PC-9 (cell line): ENCODE measurements at regions not wholly inside any gene's neighbourhood (a gene's known extent, or its start where the extent isn't known, plus 50 kb on each side); places are given as distances from the start of the nearest gene placed in this dataset.
"Not testable (repeated sequence)": the region's sequence is repeated elsewhere in the genome, so short reads cannot be mapped to it uniquely, and the experiment has no call there.

ENCODE experiments used
- BruUV-seq: library from RNA; stranded (reverse); fragments of 400-500 nt; replicated peaks from 2 replicates; lab custom pipeline; 2021; lab: Mats Ljungman, UMichigan
- CTCF ChIA-PET: fragments of 300-600 bp; sonication (Branson Sonifier 250); formaldehyde crosslinking; loops from one replicate; lab custom pipeline; 2022; ENCODE audit warnings: antibody characterized with exemption; lab: Charles Lee
- POLR2A ChIA-PET: fragments of 300-600 bp; sonication (Branson Sonifier 250); formaldehyde crosslinking; loops from one replicate; lab custom pipeline; 2022; ENCODE audit warnings: antibody characterized with exemption; ENCODE audit not compliant: unreplicated experiment; lab: Charles Lee
- DNase-seq, 2 experiments: peaks; one replicate each; pipeline versions ENCODE4 v3.0.0 to v3.0.0-alpha.2; 2015 to 2022; ENCODE audit warnings: mixed read lengths in 1 of 2
- H2AFZ ChIP-seq: fragments of 200-600 bp; sonication (generic); 2 replicates; pipeline ENCODE4 v1.8.1; 2017; ENCODE audit warnings: antibody characterized with exemption
- H3F3A ChIP-seq: fragments of 200-600 bp; sonication (generic); 2 replicates; pipeline ENCODE4 v1.8.1; 2017; ENCODE audit warnings: antibody characterized with exemption, mild to moderate bottlenecking, low read depth; ENCODE audit not compliant: insufficient read depth
- H3K27ac ChIP-seq: fragments of 200-600 bp; sonication (generic); 2 replicates; pipeline ENCODE4 v1.6.1; 2016; ENCODE audit warnings: mixed run types
- H3K27me3 ChIP-seq: fragments of 200-600 bp; sonication (generic); 2 replicates; pipeline ENCODE4 v1.6.1; 2016; ENCODE audit warnings: low read depth, mixed run types; ENCODE audit not compliant: insufficient read depth
- H3K36me3 ChIP-seq: fragments of 200-600 bp; sonication (generic); 2 replicates; pipeline ENCODE4 v1.6.1; 2016; ENCODE audit warnings: low read depth, mixed run types
- H3K4me1 ChIP-seq: fragments of 200-600 bp; sonication (generic); replicated peaks from 2 replicates; pipeline ENCODE4 v1.6.1; 2016; ENCODE audit warnings: mixed run types; ENCODE audit not compliant: insufficient read depth
- H3K4me2 ChIP-seq: fragments of 200-600 bp; sonication (generic); 2 replicates; pipeline ENCODE4 v1.6.1; 2017; ENCODE audit warnings: mixed run types
- H3K4me3 ChIP-seq: fragments of 200-600 bp; sonication (generic); 2 replicates; pipeline ENCODE4 v1.6.1; 2016; ENCODE audit warnings: mixed run types
- H3K79me2 ChIP-seq: fragments of 200-600 bp; sonication (generic); 2 replicates; pipeline ENCODE4 v1.6.1; 2017; ENCODE audit warnings: low read depth, mixed run types
- H3K9me2 ChIP-seq: fragments of 200-600 bp; sonication (generic); 2 replicates; pipeline ENCODE4 v1.8.1; 2017; ENCODE audit warnings: mild to moderate bottlenecking; ENCODE audit not compliant: insufficient read depth
- H3K9me3 ChIP-seq: fragments of 200-600 bp; sonication (generic); 2 replicates; pipeline ENCODE4 v1.8.1; 2016; ENCODE audit warnings: low read depth; ENCODE audit not compliant: insufficient read depth
- H4K20me1 ChIP-seq: fragments of 200-600 bp; sonication (generic); 2 replicates; pipeline ENCODE4 v1.8.1; 2017; ENCODE audit not compliant: insufficient read depth
- EZH2 ChIP-seq: fragments of 200-600 bp; sonication (generic); IDR thresholded peaks from 2 replicates; pipeline ENCODE4 v1.8.0; 2017; ENCODE audit warnings: antibody characterized with exemption, low read depth
- intact Hi-C: fragments of 100-400 bp; cut with micrococcal nuclease; formaldehyde crosslinking; loops from one replicate; pipeline ENCODE4 v1.10.0; 2022; ENCODE audit not compliant: unreplicated experiment
- TF ChIP-seq, protein P1 (sequence below): fragments of 200-600 bp; sonication (generic); conservative IDR thresholded peaks from 2 replicates; pipeline ENCODE4 v1.6.1; 2017; ENCODE audit warnings: mixed run types, antibody characterized with exemption, mild to moderate bottlenecking, moderate library complexity

GRCh38 chr3:178949896-178950295, 121.7 kb downstream of the ZMAT3 start:
- DNase-seq: no peak
- ChIA-PET POLR2A (no interaction called here), CTCF (interaction anchor here (0.5 kb wide), 1 partner anchor 23 kb away, joined by 3 read pairs; no protein-coding TSS in a partner anchor)
- no peaks in the 10 kb centered on the region for H4K20me1 ChIP-seq
- no peaks in the 10 kb centered on the region for H3F3A ChIP-seq
- no peak overlapping the region for H3K4me2 ChIP-seq
- no peaks in the 10 kb centered on the region for H3K36me3 ChIP-seq
- no peaks in the 10 kb centered on the region for H3K79me2 ChIP-seq
- H3K4me1 ChIP-seq: no peaks in the 10 kb centered on the region
- H3K4me3 ChIP-seq: no peak overlapping the region
- TF ChIP-seq, protein P1, sequence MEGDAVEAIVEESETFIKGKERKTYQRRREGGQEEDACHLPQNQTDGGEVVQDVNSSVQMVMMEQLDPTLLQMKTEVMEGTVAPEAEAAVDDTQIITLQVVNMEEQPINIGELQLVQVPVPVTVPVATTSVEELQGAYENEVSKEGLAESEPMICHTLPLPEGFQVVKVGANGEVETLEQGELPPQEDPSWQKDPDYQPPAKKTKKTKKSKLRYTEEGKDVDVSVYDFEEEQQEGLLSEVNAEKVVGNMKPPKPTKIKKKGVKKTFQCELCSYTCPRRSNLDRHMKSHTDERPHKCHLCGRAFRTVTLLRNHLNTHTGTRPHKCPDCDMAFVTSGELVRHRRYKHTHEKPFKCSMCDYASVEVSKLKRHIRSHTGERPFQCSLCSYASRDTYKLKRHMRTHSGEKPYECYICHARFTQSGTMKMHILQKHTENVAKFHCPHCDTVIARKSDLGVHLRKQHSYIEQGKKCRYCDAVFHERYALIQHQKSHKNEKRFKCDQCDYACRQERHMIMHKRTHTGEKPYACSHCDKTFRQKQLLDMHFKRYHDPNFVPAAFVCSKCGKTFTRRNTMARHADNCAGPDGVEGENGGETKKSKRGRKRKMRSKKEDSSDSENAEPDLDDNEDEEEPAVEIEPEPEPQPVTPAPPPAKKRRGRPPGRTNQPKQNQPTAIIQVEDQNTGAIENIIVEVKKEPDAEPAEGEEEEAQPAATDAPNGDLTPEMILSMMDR: no peak
- TF ChIP-seq EZH2: no peak
- BruUV-seq: no TSS peak
- H3K27me3 ChIP-seq: no peaks in the 10 kb centered on the region
- no peaks in the 10 kb centered on the region for H3K9me3 ChIP-seq
- intact Hi-C loops: no loop called here
- no peak overlapping the region for H2AFZ ChIP-seq
- no peak overlapping the region for H3K27ac ChIP-seq
- H3K9me2 ChIP-seq: no peaks in the 10 kb centered on the region

- Histone ChIP-seq H3F3A (no peaks in the 10 kb centered on the region), H3K36me3 (no peaks in the 10 kb centered on the region), H3K9me3 (no peaks in the 10 kb centered on the region), H3K9me2 (no peaks in the 10 kb centered on the region), H3K27me3 (no peaks in the 10 kb centered on the region), H3K4me3 (no peak overlapping the region), H3K4me1 (no peaks in the 10 kb centered on the region), H3K4me2 (no peak overlapping the region), H2AFZ (no peak overlapping the region), H4K20me1 (no peaks in the 10 kb centered on the region), H3K79me2 (no peaks in the 10 kb centered on the region), H3K27ac (no peak overlapping the region)
- POLR2A ChIA-PET: no interaction called here
- TF ChIP-seq, protein P1: no peak
- TF ChIP-seq EZH2: no peak
- no TSS peak for BruUV-seq
- intact Hi-C loops: no loop called here
- DNase-seq: no peak
- CTCF ChIA-PET: no interaction called here
Measured at GRCh38 chr3:178948546-178948945, 123.1 kb downstream of the ZMAT3 start.

DNA sequence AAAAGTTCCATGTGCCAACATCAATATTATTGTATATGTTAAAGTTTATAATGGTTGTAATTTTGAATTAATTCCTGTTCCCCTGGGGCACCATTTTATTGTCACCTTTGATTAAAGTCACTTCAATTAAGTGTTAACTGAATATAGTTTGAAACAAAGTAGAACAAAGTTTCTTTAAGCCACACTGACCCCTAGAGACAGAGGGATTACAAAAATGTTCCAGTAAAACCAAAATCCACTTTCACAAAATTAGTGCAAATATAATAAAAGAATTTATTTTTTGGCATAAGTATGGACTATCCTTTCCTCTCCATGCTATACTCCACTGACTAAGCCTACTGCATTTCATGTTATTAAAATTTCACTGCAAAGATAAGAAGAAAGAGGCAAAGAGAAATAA, 123.9 kb downstream of the ZMAT3 start:
- ChIA-PET POLR2A (no interaction called here), CTCF (no interaction called here)
- Histone ChIP-seq H3K36me3 (no peaks in the 10 kb centered on the region), H3K4me1 (no peaks in the 10 kb centered on the region), H3K27ac (no peak overlapping the region), H4K20me1 (no peaks in the 10 kb centered on the region), H3F3A (no peaks in the 10 kb centered on the region), H2AFZ (no peak overlapping the region), H3K79me2 (no peaks in the 10 kb centered on the region), H3K9me2 (no peaks in the 10 kb centered on the region), H3K4me3 (no peak overlapping the region), H3K9me3 (no peaks in the 10 kb centered on the region), H3K4me2 (no peak overlapping the region), H3K27me3 (no peaks in the 10 kb centered on the region)
- TF ChIP-seq, protein P1: peak; percentile 38; the same call in 1 of the 2 replicates
- no peak for TF ChIP-seq EZH2
- no TSS peak for BruUV-seq
- no peak for DNase-seq
- intact Hi-C loops: no loop called here

- H3K4me2 ChIP-seq, DNase-seq, H3K9me3 ChIP-seq, BruUV-seq, H3K4me3 ChIP-seq, H2AFZ ChIP-seq, H3K27me3 ChIP-seq, intact Hi-C loops, H3K27ac ChIP-seq, H3K9me2 ChIP-seq, POLR2A ChIA-PET, CTCF ChIA-PET, H4K20me1 ChIP-seq, H3K4me1 ChIP-seq, H3K36me3 ChIP-seq, H3K79me2 ChIP-seq, H3F3A ChIP-seq: not testable (repeated sequence)
Measured at GRCh38 chr3:178942261-178942660, 129.3 kb downstream of the ZMAT3 start.
